Stimulated activated CD4-positive, alpha-beta T cell treated with anti-CD3 and anti-CD28 coated beads, Interleukin-12 subunit alpha, Interleukin-12 subunit beta, amount 100 ng/mL, for 4 hours (primary cell): ENCODE measurements at regions not wholly inside any gene's neighbourhood (a gene's known extent, or its start where the extent isn't known, plus 50 kb on each side); places are given as distances from the start of the nearest gene placed in this dataset.

Experiments
- DNase-seq: peaks from one replicate; pipeline ENCODE4 v3.0.0-alpha.2; 2020

- DNase-seq: no peak
These were observed 350.1 kb downstream of the CHRM3 start for GRCh38 chr1:239736479-239736878.

- no peak for DNase-seq
These were observed 352.3 kb upstream of the FMN2 start for GRCh38 chr1:239739375-239739774.

GRCh38 chr1:239739919-239740318, 351.8 kb upstream of the FMN2 start:
- DNase-seq: no peak

DNA sequence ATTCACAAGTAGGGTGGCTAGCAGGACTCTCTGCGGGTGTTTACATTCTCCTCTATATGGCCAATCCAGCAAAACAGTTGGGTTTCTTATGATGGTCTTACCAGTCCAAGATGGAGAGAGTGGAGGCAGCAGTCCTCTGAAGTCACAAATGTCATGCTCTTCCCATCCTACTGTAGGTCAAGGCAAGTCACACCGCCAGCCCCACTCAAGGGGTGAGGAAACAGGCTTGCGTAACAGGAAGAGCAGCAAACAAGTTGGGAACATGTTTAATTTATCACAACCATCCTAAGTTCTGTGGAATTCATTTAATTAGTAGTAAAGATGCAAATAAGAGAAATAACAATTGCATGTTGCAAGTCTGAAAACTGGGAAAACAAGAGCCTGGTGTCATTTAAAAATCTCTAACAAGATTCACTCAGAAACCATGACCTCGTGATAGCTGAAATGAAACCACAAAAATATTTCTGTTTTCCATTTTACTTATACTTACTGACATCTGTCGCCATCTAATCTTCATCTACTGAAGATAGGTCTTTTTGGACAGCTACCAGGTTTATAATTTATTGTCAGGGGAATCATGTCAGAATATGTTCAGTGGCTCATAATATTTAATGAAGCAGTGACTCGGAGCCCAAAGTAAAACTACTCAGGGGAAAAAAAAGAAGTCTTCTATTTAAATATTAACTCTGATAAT, 349.1 kb upstream of the FMN2 start:
- no peak for DNase-seq

GRCh38 chr1:239744851-239745250, 346.8 kb upstream of the FMN2 start:
- DNase-seq: no peak

- no peak for DNase-seq
These were observed 336.4 kb upstream of the FMN2 start for GRCh38 chr1:239755107-239755912.

GRCh38 chr1:239757716-239758115, 334.0 kb upstream of the FMN2 start:
- no peak for DNase-seq

GRCh38 chr1:239758756-239759155, 332.9 kb upstream of the FMN2 start:
- no peak for DNase-seq

GRCh38 chr1:239761509-239761908, 330.2 kb upstream of the FMN2 start:
- no peak for DNase-seq

GRCh38 chr1:239763850-239764249, 327.8 kb upstream of the FMN2 start:
- DNase-seq: no peak

DNA sequence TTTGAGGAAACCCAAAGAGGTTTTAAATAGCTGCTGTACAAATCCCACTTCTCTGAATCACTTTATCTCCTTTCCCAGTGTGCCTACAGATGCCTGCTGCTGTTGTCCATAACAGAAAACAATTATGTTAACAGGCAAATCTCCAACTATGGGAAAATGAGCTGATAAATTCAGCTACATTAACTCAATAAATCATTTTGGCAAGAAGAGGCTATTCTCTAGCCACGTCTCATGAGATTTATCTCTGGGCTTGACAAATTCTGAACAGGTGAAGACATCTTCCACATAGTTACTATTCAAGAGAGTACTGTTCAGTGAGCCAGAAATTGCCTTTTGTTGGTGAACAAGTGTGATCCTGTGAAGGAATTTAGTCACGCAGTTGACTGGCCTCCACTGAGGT, 327.1 kb upstream of the FMN2 start:
- DNase-seq: no peak

DNA sequence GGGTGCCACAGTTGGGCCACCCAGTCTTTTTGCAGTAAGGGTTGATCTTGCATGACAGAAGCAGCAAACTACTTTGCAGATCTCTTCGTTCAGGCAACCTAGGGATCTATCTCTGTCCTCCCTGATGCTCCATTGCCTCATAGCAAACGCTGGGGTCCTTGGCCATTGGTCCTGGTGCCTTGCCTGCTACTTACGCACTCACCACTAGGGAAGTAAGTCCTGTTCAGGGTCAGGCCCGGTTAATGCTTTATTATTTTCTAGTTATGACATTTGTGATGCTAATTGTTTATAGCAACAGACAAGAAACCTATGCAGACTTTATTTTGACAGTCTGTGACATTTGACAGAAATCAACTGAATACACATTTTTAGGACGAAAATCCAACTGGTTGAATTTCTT, 326.5 kb upstream of the FMN2 start:
- DNase-seq: no peak

DNA sequence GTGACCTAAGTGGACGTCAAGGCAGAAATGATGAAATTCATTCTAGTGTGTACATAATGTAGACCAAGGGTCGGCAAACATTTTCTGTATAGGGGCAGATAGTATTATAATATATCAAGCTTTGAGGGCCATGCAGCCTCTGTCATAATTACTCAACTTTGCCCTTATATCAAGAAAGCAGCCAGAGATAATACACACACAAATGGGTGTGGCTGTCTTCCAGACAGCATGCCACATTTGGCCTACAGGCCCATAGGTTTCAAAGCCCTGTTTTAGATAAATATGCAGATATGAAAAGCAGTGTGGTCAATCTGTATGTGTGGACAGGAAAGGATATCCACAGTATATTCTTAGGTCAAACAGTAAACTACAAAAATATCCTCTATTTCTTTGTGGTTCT, 320.1 kb upstream of the FMN2 start:
- DNase-seq: no peak

DNA sequence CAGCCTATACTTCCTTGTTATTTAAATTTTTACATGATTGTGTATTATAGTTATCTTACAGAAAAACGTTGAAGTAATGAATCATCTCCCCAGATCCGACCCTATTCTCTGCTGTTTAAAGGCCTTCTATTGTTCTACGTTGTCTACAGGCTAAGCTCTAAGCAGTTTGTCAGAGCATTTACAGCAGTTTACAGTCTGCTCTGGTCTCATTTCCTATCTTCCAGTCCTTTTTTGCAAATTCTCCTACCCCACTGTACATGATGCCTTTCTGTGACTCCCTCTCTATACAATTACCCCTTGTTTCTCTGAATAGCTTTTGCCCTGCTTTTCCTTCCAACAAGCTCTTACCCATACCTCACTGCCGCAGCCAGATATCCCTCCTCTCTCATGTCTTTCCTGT, 319.2 kb upstream of the FMN2 start:
- no peak for DNase-seq

GRCh38 chr1:239775466-239775865, 316.2 kb upstream of the FMN2 start:
- no peak for DNase-seq

GRCh38 chr1:239778208-239778813, 313.4 kb upstream of the FMN2 start:
- no peak for DNase-seq

DNA sequence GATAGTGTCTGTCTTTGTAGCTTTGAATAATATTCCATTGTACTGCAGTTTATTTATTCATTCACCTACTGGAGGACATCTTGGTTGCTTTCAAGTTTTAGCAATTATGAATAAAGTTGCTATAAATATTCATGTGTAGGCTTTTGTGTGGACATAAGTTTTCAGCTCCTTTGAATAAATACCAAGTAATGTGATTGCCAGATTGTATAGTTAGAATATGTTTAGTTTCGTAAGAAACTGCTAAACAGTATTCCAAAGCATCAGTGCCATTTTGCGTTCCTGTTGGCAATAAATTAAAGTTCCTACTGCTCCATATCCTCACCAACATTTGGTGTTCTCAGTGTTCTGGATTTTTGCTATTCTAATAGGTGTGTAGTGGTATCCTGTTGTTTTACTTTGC, 311.7 kb upstream of the FMN2 start:
- DNase-seq: no peak

- DNase-seq: no peak
These were observed 306.8 kb upstream of the FMN2 start for GRCh38 chr1:239784896-239785295.

GRCh38 chr1:239785576-239785975, 306.1 kb upstream of the FMN2 start:
- DNase-seq: no peak

DNA sequence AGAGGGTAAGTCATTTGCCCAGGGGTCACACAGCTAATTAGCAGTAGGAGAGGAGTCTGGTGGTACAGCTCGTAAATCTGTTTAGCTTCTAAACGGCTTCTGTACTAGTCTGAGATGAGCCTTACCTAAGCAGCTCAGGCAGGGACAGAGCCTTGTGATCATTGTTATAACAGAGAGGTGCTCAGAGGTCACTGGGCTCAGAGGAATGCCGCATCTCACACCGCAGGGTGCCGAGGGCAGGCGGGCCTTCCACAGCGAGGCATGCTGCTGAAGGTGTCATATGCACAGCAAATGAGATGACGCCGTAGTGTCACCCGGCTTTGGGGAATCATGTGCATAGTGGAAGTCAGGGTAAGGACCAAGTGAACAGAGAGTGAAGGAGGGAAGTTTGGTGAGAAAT, 305.2 kb upstream of the FMN2 start:
- DNase-seq: no peak

- no peak for DNase-seq
These were observed 299.5 kb upstream of the FMN2 start for GRCh38 chr1:239792157-239792556.

- no peak for DNase-seq
These were observed 296.4 kb upstream of the FMN2 start for GRCh38 chr1:239795304-239795703.

GRCh38 chr1:239799617-239800016, 292.1 kb upstream of the FMN2 start:
- no peak for DNase-seq

GRCh38 chr1:239800861-239801260, 290.8 kb upstream of the FMN2 start:
- no peak for DNase-seq
